IPS DF 6.9 (cell line): ENCODE measurements at regions not wholly inside any gene's neighbourhood (a gene's known extent, or its start where the extent isn't known, plus 50 kb on each side); places are given as distances from the start of the nearest gene placed in this dataset.

Experiments
- DNase-seq: peaks from one replicate; pipeline ENCODE4 v3.0.0-alpha.2; 2013; ENCODE audit warnings: low read depth, low spot score
- H3K27ac ChIP-seq: one replicate; pipeline ENCODE4 v1.5.1; 2013; ENCODE audit warnings: low read length, control low read depth
- H3K27me3 ChIP-seq: 2 replicates; pipeline ENCODE4 v1.6.1; 2013; ENCODE audit warnings: mild to moderate bottlenecking, low read length; ENCODE audit not compliant: control insufficient read depth, insufficient read depth
- H3K36me3 ChIP-seq: 2 replicates; pipeline ENCODE4 v1.6.1; 2013; ENCODE audit warnings: low read length; ENCODE audit not compliant: control insufficient read depth, insufficient read depth
- H3K4me1 ChIP-seq: 2 replicates; pipeline ENCODE4 v1.6.1; 2013; ENCODE audit warnings: low read length; ENCODE audit not compliant: control insufficient read depth, insufficient read depth
- H3K4me3 ChIP-seq: 2 replicates; pipeline ENCODE4 v1.5.1; 2013; ENCODE audit warnings: mild to moderate bottlenecking, low read length
- H3K9me3 ChIP-seq: 2 replicates; pipeline ENCODE4 v1.6.1; 2013; ENCODE audit warnings: low read length, inconsistent platforms; ENCODE audit not compliant: control insufficient read depth, insufficient read depth
- WGBS: extraction: QIAGEN DNeasy Blood & Tissue Kit; methylation state at CpG from one replicate; pipeline ENCODE4 v1.1.7; 2013; ENCODE audit warnings: mixed read lengths, missing lambda C conversion rate; ENCODE audit not compliant: insufficient read length, insufficient coverage; 5-methylcytosine and 5-hydroxymethylcytosine counted together

GRCh38 chr12:127857661-127858060, 409.3 kb upstream of the TMEM132C start:
- Histone ChIP-seq H3K27me3 (no peaks in the 10 kb centered on the region), H3K4me1 (no peaks in the 10 kb centered on the region), H3K36me3 (no peaks in the 10 kb centered on the region), H3K9me3 (peaks cover 23% of the 10 kb centered on the region), H3K27ac (no peak overlapping the region), H3K4me3 (no peak overlapping the region)
- no peak for DNase-seq
- WGBS: no CpG with 5 or more reads among the region's 5 CpGs

GRCh38 chr12:127860536-127860935, 406.4 kb upstream of the TMEM132C start:
- Histone ChIP-seq H3K36me3 (no peaks in the 10 kb centered on the region), H3K27ac (no peak overlapping the region), H3K4me1 (no peaks in the 10 kb centered on the region), H3K27me3 (no peaks in the 10 kb centered on the region), H3K9me3 (peaks cover 17% of the 10 kb centered on the region), H3K4me3 (no peak overlapping the region)
- no peak for DNase-seq
- WGBS: no CpG with 5 or more reads among the region's 6 CpGs

- no peaks in the 10 kb centered on the region for H3K27me3 ChIP-seq
- no peaks in the 10 kb centered on the region for H3K4me1 ChIP-seq
- H3K9me3 ChIP-seq: peaks cover 11% of the 10 kb centered on the region
- H3K4me3 ChIP-seq: no peak overlapping the region
- WGBS: no CpG with 5 or more reads among the region's 3 CpGs
- H3K36me3 ChIP-seq: no peaks in the 10 kb centered on the region
- H3K27ac ChIP-seq: no peak overlapping the region
- DNase-seq: no peak
Measured at GRCh38 chr12:127861406-127861805, 405.6 kb upstream of the TMEM132C start.

GRCh38 chr12:127873306-127873705, 393.7 kb upstream of the TMEM132C start:
- Histone ChIP-seq H3K36me3 (no peaks in the 10 kb centered on the region), H3K27me3 (no peaks in the 10 kb centered on the region), H3K4me1 (no peaks in the 10 kb centered on the region), H3K27ac (no peak overlapping the region), H3K4me3 (no peak overlapping the region), H3K9me3 (peaks cover 2% of the 10 kb centered on the region; the same call in 1 of the 2 replicates)
- no peak for DNase-seq
- no CpG with 5 or more reads among the region's 2 CpGs for WGBS

GRCh38 chr12:127881371-127882140, 385.4 kb upstream of the TMEM132C start:
- Histone ChIP-seq H3K9me3 (peaks cover 13% of the 10 kb centered on the region), H3K4me1 (no peaks in the 10 kb centered on the region), H3K27ac (no peak overlapping the region), H3K36me3 (no peaks in the 10 kb centered on the region), H3K27me3 (no peaks in the 10 kb centered on the region), H3K4me3 (no peak overlapping the region)
- no peak for DNase-seq
- 100% methylated on average over 1 of the region's 3 CpGs for WGBS

GRCh38 chr12:127883013-127883412, 384.0 kb upstream of the TMEM132C start:
- no peaks in the 10 kb centered on the region for H3K36me3 ChIP-seq
- WGBS: no CpG with 5 or more reads among the region's 1 CpG
- H3K27ac ChIP-seq: no peak overlapping the region
- H3K27me3 ChIP-seq: no peaks in the 10 kb centered on the region
- DNase-seq: no peak
- peaks cover 13% of the 10 kb centered on the region for H3K9me3 ChIP-seq
- H3K4me3 ChIP-seq: no peak overlapping the region
- H3K4me1 ChIP-seq: no peaks in the 10 kb centered on the region

GRCh38 chr12:127885954-127886750, 380.8 kb upstream of the TMEM132C start:
- Histone ChIP-seq H3K9me3 (peaks cover 7% of the 10 kb centered on the region), H3K4me1 (no peaks in the 10 kb centered on the region), H3K27ac (no peak overlapping the region), H3K27me3 (no peaks in the 10 kb centered on the region), H3K36me3 (no peaks in the 10 kb centered on the region), H3K4me3 (no peak overlapping the region)
- no peak for DNase-seq
- no CpG with 5 or more reads among the region's 5 CpGs for WGBS

- no peak for DNase-seq
- Histone ChIP-seq H3K4me3 (no peak overlapping the region), H3K4me1 (no peaks in the 10 kb centered on the region), H3K9me3 (peaks cover 7% of the 10 kb centered on the region), H3K27ac (no peak overlapping the region), H3K27me3 (no peaks in the 10 kb centered on the region), H3K36me3 (no peaks in the 10 kb centered on the region)
- WGBS: no CpG with 5 or more reads among the region's 1 CpG
Measured at GRCh38 chr12:127886827-127887226, 380.1 kb upstream of the TMEM132C start.

GRCh38 chr12:127888943-127889719, 377.8 kb upstream of the TMEM132C start:
- no peaks in the 10 kb centered on the region for H3K27me3 ChIP-seq
- WGBS: no CpG with 5 or more reads among the region's 4 CpGs
- peaks cover 8% of the 10 kb centered on the region for H3K9me3 ChIP-seq
- no peaks in the 10 kb centered on the region for H3K4me1 ChIP-seq
- no peak overlapping the region for H3K4me3 ChIP-seq
- H3K27ac ChIP-seq: no peak overlapping the region
- H3K36me3 ChIP-seq: no peaks in the 10 kb centered on the region
- no peak for DNase-seq

GRCh38 chr12:127893895-127894609, 372.9 kb upstream of the TMEM132C start:
- Histone ChIP-seq H3K27ac (no peak overlapping the region), H3K27me3 (no peaks in the 10 kb centered on the region), H3K4me1 (no peaks in the 10 kb centered on the region), H3K4me3 (no peak overlapping the region), H3K9me3 (peaks cover 12% of the 10 kb centered on the region), H3K36me3 (no peaks in the 10 kb centered on the region)
- DNase-seq: no peak
- WGBS: no CpG with 5 or more reads among the region's 8 CpGs
